ENCODE measurements at regions not wholly inside any gene's neighbourhood (a gene's known extent, or its start where the extent isn't known, plus 50 kb on each side); places are given as distances from the start of the nearest gene placed in this dataset.
"Not testable (repeated sequence)": the region's sequence is repeated elsewhere in the genome, so short reads cannot be mapped to it uniquely, and the experiment has no call there.

GRCh38 chr6:12633746-12634145, 82.8 kb upstream of the PHACTR1 start:
- DNase-seq = not testable (repeated sequence)

GRCh38 chr6:12635375-12635774, 81.2 kb upstream of the PHACTR1 start:
- no peak for DNase-seq

GRCh38 chr6:12635813-12636212, 80.8 kb upstream of the PHACTR1 start:
- DNase-seq = no peak

- DNase-seq = no peak
Observed at GRCh38 chr6:12636336-12636735, 80.2 kb upstream of the PHACTR1 start.

DNA sequence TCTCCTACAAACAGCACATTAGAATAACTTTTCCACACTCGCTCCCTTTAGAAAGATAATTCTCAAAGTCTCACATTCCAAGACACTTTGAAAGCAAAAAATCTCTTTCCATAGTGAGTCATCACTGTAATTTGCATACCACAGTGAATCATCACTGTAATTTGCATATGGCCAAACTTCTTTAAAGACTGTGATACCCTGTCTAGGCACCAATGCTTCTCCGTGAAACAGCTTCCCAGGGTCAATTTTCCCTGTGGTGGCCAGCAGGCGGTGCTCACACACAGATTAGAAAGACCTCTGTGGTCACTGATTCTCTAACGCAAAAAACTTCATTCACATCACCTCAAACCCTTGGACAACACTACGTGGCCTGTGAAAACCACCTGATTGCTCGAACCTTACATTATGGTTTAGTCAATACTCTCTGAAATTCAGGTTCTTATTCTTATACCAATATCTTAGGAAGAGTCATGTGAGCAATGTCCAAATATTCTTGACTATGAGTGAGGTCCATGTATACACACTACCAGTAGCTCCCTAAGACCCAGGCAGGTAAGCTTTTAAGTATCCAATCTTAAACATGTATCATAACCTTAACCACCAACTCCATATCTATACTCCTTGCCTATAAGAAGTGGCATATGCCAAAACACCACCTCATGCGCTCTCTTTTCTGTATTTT, 78.5 kb upstream of the PHACTR1 start:
- peak; percentile 40 for DNase-seq

- DNase-seq = no peak
Observed at GRCh38 chr6:12640438-12640837, 76.1 kb upstream of the PHACTR1 start.

GRCh38 chr6:12641785-12642184, 74.8 kb upstream of the PHACTR1 start:
- DNase-seq = not testable (repeated sequence)

DNA sequence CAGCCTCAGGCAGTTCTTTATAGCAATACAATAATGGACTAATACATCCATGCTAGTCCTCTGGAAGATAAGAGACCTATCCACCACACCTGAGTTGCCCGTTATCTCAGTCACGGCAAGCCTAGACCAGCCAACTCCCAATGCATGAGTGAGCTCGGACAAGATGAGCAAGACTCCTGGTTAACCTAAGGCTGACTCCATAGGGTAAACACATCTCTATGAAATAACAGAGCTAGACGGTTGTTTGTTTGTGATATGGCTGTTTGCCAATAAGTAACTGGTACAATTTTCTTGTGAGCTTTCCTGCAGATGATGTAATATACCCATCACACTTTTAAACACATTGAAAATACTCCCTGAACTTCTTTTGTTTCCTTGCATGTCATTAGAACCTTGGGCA, 70.6 kb upstream of the PHACTR1 start:
- no peak for DNase-seq

DNA sequence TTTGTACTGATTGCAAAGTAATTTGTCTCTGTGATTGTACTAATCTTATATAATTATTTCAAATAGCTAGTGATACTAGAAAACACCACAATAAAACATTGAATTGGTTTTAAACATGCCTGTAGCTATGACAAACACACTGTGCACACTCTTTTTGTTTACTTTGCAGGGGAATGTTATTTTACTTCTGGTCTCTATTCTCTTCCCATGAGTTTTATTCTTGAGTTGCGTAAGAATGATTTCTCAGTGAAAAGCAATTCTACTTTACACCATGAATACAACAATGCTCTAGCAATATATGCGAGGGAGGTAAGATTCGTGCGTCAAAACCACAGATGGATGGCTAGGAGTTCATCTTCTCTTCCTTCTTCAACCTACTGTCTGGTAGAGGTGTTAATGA, 68.4 kb upstream of the PHACTR1 start:
- DNase-seq = no peak

DNA sequence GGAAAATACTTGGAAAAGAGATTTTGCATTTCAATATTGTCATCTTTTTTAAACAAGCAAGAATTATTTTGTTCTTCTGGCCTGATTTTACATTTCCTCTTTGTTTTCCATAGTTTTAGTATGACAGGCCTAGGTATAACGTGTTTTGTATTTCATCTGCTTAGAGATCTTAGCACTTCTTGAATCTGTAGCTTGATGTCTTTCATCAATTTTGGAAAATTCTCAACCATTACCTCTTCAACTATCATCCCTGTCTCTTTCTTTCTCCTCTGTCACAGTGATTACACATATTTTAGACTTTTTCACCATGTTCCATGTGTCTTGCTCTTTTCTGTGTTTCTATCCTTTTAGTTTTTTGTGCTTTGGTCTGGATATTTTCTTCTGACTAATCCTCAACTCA, 67.2 kb upstream of the PHACTR1 start:
- DNase-seq = no peak

GRCh38 chr6:12653486-12653885, 63.1 kb upstream of the PHACTR1 start:
- no peak for DNase-seq

DNA sequence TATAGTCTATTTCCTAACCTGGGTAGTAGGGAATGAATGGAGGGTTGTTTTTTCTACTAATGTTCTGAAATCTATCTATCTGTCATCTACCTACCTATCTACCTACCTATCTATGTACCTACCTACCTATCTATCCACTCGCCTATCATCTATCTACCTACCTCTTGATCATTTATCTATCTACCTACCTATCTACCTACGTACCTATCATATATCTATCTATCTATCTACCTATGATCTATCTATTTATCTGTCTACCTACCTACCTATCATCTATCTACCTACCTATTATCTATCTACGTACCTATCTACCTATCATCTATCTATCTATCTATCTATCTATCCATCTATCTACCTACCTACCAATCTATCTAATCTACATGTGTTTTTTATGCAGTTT, 62.5 kb upstream of the PHACTR1 start:
- no peak for DNase-seq

DNA sequence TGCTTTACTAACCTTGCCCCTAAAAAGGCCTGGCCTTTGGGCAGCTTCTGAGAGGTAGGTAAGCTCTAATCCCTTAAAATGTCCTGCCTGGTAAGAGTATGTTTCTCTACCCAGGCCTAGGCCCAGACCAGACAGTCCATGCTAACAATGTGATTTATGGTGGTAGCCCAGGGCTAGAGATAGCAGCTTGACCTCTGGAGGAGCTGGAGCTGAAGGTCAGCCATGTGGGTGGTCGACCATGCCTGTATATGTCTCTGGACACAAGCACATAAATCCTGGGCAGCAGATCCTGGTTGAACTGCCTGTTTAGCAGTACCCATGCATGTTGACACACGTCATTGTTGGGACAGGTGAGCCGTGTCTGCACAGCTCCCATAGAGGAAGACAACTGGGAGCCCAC, 62.1 kb upstream of the PHACTR1 start:
- DNase-seq = no peak

DNA sequence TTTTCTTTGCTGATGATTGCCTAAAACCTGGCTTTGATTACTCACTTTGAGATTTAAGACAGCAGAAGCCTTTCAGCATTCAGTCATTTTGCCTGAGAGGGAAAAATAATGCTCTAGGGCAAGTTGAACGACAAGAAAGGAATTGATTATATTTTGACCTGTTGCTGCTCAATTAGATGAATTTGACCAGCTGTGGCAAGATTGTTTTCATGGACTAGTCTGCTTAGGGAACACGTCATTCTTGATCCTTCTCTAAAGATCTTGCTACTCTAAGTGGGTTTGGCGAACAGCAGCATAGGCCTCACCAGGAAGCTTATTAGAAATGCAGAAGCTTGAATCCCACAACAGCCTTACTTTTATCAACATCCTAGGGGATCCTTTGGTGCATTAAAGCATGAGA, 59.7 kb upstream of the PHACTR1 start:
- no peak for DNase-seq

DNA sequence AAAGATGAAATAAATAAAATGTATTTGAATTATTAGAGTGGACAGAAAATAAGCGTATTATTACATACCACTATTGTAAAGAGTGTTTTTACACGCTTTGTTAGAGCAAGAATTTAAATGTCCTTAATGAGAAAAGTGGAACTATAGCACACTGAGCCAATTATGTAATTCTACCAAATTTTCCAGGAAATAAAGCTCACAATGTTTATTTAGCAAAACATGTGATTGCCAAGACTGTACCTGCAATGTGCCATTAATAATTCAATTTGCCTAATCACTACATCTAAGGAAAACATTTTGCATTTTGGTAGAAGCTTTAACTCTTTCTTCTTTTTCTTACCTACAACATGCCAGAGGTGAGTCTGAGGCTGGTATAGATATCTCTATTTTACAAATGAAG, 58.7 kb upstream of the PHACTR1 start:
- DNase-seq = peak; percentile 7

DNA sequence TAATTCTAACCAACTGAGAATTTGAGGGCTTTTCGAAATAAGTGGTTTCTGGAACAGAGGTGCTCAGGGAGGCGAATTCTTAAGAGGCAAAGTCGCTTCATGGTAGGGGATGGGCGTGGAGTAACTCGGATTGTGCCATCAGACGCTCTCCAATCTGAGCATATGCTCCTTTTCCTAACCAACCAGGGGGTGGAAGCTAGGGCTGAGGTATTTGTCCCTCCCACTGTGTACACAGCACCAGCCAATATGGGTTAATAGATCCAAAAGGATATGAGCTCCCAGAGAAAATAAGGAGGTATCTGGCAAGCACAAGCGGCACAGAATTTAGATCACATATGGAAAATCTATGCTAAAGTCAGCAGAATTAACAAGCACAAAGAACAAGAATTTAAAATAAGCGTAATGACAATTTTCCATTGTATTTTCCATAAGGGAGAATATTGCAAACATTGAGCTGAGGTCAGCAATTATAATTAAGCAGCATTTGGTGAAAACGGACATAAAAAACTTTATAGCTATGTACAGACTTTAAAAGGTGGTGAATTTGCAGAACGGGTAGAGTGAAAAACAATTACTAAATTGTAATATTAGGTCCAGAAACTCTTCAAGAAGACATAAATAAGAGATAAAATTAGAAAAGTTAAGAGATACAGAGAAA, 55.0 kb upstream of the PHACTR1 start:
- DNase-seq = no peak

Measured in NCI-H1048 (cell line).